MM.1S (cell line): ENCODE measurements at regions not wholly inside any gene's neighbourhood (a gene's known extent, or its start where the extent isn't known, plus 50 kb on each side); places are given as distances from the start of the nearest gene placed in this dataset.

Source experiments
- DNase-seq: peaks from one replicate; pipeline ENCODE4 v3.0.0-alpha.2; 2015
- H2AFZ ChIP-seq: fragments of 300-600 bp; sonication (generic); 2 replicates; pipeline ENCODE4 v1.6.0; 2016; ENCODE audit warnings: antibody characterized with exemption, low read length
- H3F3A ChIP-seq: fragments of 300-600 bp; sonication (generic); 2 replicates; pipeline ENCODE4 v1.6.1; 2016; ENCODE audit warnings: mild to moderate bottlenecking, antibody characterized with exemption, low read length, moderate library complexity, mixed read lengths; ENCODE audit not compliant: insufficient read depth
- H3K27ac ChIP-seq: fragments of 300-600 bp; sonication (generic); 2 replicates; pipeline ENCODE4 v1.5.1; 2016; ENCODE audit warnings: mild to moderate bottlenecking, low read length
- H3K27me3 ChIP-seq: fragments of 300-600 bp; sonication (generic); replicated peaks from 2 replicates; pipeline ENCODE4 v1.6.0; 2016; ENCODE audit warnings: low read length; ENCODE audit not compliant: insufficient read depth
- H3K36me3 ChIP-seq: fragments of 300-600 bp; sonication (generic); replicated peaks from 2 replicates; pipeline ENCODE4 v1.6.1; 2016; ENCODE audit warnings: mild to moderate bottlenecking, low read length, mixed read lengths; ENCODE audit not compliant: insufficient read depth
- H3K4me1 ChIP-seq: fragments of 300-600 bp; sonication (generic); 2 replicates; pipeline ENCODE4 v1.6.1; 2016; ENCODE audit warnings: low read length, mixed read lengths
- H3K4me2 ChIP-seq: fragments of 300-600 bp; sonication (generic); 2 replicates; pipeline ENCODE4 v1.6.0; 2016; ENCODE audit warnings: low read depth, low read length
- H3K4me3 ChIP-seq: fragments of 300-600 bp; sonication (generic); 2 replicates; pipeline ENCODE4 v1.5.1; 2016; ENCODE audit warnings: low read length, mixed read lengths
- H3K79me2 ChIP-seq: fragments of 300-600 bp; sonication (generic); 2 replicates; pipeline ENCODE4 v1.6.1; 2016; ENCODE audit warnings: mixed run types, low read length, mixed read lengths
- H3K9ac ChIP-seq: fragments of 300-600 bp; sonication (generic); 2 replicates; pipeline ENCODE4 v1.6.1; 2016; ENCODE audit warnings: low read length, mixed read lengths
- H3K9me2 ChIP-seq: fragments of 300-600 bp; sonication (generic); replicated peaks from 2 replicates; pipeline ENCODE4 v1.6.1; 2016; ENCODE audit warnings: mild to moderate bottlenecking, low read length, mixed read lengths; ENCODE audit not compliant: insufficient read depth
- H3K9me3 ChIP-seq: fragments of 300-600 bp; sonication (generic); replicated peaks from 2 replicates; pipeline ENCODE4 v1.6.1; 2016; ENCODE audit warnings: mild to moderate bottlenecking, low read length, mixed read lengths; ENCODE audit not compliant: insufficient read depth
- H4K20me1 ChIP-seq: fragments of 300-600 bp; sonication (generic); 2 replicates; pipeline ENCODE4 v1.6.1; 2016; ENCODE audit warnings: mild to moderate bottlenecking, low read length, moderate library complexity, mixed read lengths; ENCODE audit not compliant: insufficient read depth
- EZH2 ChIP-seq: fragments of 300-600 bp; sonication (generic); optimal IDR thresholded peaks from 2 replicates; pipeline ENCODE3; 2017; ENCODE audit warnings: low read depth, mild to moderate bottlenecking, antibody characterized with exemption, low read length, mixed read lengths
- EZH2phosphoT487 ChIP-seq: fragments of 300-600 bp; sonication (generic); IDR thresholded peaks from 2 replicates; pipeline ENCODE4 v1.6.1; 2018; ENCODE audit warnings: antibody characterized with exemption, low read length
- TF ChIP-seq, protein P1 (sequence below): fragments of 300-600 bp; sonication (generic); IDR thresholded peaks from 2 replicates; pipeline ENCODE4 v1.5.1; 2016; ENCODE audit warnings: antibody characterized with exemption, low read length, mixed read lengths

DNA sequence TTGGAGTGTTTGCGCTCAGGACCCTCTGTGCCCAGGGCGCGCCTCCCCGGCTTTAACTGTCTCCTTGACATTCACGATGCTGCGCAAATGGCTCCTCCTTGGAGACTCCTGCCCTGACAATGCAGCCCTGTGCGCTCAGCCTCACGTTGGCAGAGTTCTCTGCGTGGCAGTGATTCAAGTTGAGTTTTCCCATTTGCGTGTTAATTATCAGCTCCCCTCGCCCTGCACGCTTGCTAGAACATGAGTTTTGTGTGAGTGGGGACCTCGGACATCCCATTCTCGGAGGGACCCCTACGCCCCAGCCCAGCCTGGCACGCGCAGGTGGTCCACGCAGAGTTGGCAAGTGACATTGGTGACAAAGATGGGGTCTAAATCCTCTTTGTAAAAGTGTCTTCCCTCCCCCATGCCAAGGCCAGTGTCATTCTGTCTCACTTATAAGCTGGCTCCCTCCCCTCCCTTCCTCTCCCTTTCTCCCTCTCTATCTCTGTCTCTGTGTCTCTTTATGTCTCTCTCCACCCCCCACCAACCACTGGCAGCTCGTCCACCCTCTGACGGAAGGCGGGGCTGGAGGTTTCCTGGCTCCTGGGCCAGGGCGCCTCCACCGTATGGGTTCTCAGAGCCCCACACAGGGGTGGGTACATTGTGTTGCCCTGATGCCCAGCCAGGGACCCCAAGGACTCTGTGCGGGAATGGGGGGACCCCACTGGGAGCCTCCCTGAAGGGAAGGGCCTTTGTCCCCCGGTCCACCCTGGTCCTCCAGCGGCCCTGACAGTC lies 169.3 kb downstream of the OLFM1 start:
- H4K20me1 ChIP-seq: no peaks in the 10 kb centered on the region
- H3K9me3 ChIP-seq: no peaks in the 10 kb centered on the region
- no peak for DNase-seq
- no peak for TF ChIP-seq EZH2
- no peak for TF ChIP-seq EZH2phosphoT487
- TF ChIP-seq, protein P1, sequence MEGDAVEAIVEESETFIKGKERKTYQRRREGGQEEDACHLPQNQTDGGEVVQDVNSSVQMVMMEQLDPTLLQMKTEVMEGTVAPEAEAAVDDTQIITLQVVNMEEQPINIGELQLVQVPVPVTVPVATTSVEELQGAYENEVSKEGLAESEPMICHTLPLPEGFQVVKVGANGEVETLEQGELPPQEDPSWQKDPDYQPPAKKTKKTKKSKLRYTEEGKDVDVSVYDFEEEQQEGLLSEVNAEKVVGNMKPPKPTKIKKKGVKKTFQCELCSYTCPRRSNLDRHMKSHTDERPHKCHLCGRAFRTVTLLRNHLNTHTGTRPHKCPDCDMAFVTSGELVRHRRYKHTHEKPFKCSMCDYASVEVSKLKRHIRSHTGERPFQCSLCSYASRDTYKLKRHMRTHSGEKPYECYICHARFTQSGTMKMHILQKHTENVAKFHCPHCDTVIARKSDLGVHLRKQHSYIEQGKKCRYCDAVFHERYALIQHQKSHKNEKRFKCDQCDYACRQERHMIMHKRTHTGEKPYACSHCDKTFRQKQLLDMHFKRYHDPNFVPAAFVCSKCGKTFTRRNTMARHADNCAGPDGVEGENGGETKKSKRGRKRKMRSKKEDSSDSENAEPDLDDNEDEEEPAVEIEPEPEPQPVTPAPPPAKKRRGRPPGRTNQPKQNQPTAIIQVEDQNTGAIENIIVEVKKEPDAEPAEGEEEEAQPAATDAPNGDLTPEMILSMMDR: no peak
- H3K27me3 ChIP-seq: peaks cover 84% of the 10 kb centered on the region
- H3K27ac ChIP-seq: no peak overlapping the region
- H3K9me2 ChIP-seq: no peaks in the 10 kb centered on the region
- H3K4me3 ChIP-seq: no peak overlapping the region
- H2AFZ ChIP-seq: no peak overlapping the region
- H3K79me2 ChIP-seq: no peaks in the 10 kb centered on the region
- no peaks in the 10 kb centered on the region for H3K36me3 ChIP-seq
- no peak overlapping the region for H3K9ac ChIP-seq
- H3F3A ChIP-seq: no peaks in the 10 kb centered on the region
- no peak overlapping the region for H3K4me2 ChIP-seq
- no peaks in the 10 kb centered on the region for H3K4me1 ChIP-seq

DNA sequence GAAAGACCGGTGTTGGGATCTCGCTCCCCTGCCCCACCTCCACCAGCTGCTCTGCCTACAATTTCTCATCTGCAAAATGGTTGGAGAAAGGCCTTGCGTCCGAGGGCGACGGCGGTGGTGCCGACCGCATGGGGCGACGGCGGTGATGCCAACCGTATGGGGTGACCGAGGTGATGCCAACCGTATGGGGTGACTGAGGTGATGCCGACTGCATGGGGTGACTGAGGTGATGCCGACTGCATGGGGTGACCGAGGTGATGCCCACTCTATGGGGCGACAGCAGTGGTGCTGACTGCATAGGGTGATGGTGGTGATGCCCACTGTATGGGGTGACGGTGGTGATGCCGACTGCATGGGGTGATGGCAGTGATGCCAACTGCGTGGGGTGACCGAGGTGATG lies 171.0 kb downstream of the OLFM1 start:
- Histone ChIP-seq H3K9me3 (no peaks in the 10 kb centered on the region), H3K9me2 (no peaks in the 10 kb centered on the region), H3K4me2 (no peak overlapping the region), H4K20me1 (no peaks in the 10 kb centered on the region), H3K9ac (no peak overlapping the region), H2AFZ (no peak overlapping the region), H3K79me2 (no peaks in the 10 kb centered on the region), H3K27ac (no peak overlapping the region), H3F3A (no peaks in the 10 kb centered on the region), H3K36me3 (no peaks in the 10 kb centered on the region), H3K4me1 (no peaks in the 10 kb centered on the region), H3K27me3 (peaks cover 87% of the 10 kb centered on the region), H3K4me3 (no peak overlapping the region)
- no peak for DNase-seq
- TF ChIP-seq, protein P1: no peak
- TF ChIP-seq EZH2: no peak
- no peak for TF ChIP-seq EZH2phosphoT487

DNA sequence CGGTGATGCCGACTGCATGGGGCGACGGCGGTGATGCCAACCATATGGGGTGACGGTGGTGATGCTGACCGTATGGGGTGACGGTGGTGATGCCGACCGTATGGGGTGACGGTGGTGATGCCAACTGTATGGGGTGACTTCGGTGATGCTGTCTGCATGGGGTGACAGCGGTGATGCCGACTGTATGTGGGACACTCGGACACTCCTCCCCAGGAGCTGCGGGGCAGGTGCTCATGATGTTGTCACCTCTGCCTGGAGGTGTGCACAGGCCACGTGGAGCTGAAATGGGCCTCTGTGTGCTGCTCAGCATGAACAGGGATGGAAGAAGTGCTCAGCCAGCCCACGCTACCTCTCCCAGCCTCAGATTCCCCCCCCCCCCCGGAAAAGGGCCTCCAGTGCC lies 171.8 kb downstream of the OLFM1 start:
- Histone ChIP-seq H3F3A (no peaks in the 10 kb centered on the region), H2AFZ (no peak overlapping the region), H4K20me1 (no peaks in the 10 kb centered on the region), H3K4me1 (no peaks in the 10 kb centered on the region), H3K27ac (no peak overlapping the region), H3K4me3 (no peak overlapping the region), H3K9me3 (no peaks in the 10 kb centered on the region), H3K36me3 (no peaks in the 10 kb centered on the region), H3K9me2 (no peaks in the 10 kb centered on the region), H3K4me2 (no peak overlapping the region), H3K79me2 (no peaks in the 10 kb centered on the region), H3K27me3 (peaks cover 84% of the 10 kb centered on the region), H3K9ac (no peak overlapping the region)
- TF ChIP-seq, protein P1: no peak
- TF ChIP-seq EZH2phosphoT487: no peak
- TF ChIP-seq EZH2: no peak
- no peak for DNase-seq
